HEK293T (cell line): ENCODE measurements at regions not wholly inside any gene's neighbourhood (a gene's known extent, or its start where the extent isn't known, plus 50 kb on each side); places are given as distances from the start of the nearest gene placed in this dataset.

Experiments used
- ARNT ChIP-seq: fragments of 450-650 bp; IDR thresholded peaks from 2 replicates; pipeline ENCODE4 v1.6.1; 2017; ENCODE audit warnings: mild to moderate bottlenecking
- ELF4 ChIP-seq: fragments of 450-650 bp; IDR thresholded peaks from 2 replicates; pipeline ENCODE4 v1.6.1; 2017; ENCODE audit warnings: antibody characterized with exemption
- FOXM1 ChIP-seq: fragments of 450-650 bp; IDR thresholded peaks from 2 replicates; pipeline ENCODE4 v1.6.1; 2017; ENCODE audit warnings: mild to moderate bottlenecking, borderline replicate concordance
- HDGF ChIP-seq: fragments of 450-650 bp; IDR thresholded peaks from 2 replicates; pipeline ENCODE4 v1.6.1; 2017; ENCODE audit warnings: antibody characterized with exemption, borderline replicate concordance
- TARDBP ChIP-seq: fragments of 450-650 bp; IDR thresholded peaks from 2 replicates; pipeline ENCODE4 v1.6.1; 2016
- ZNF384 ChIP-seq: fragments of 450-650 bp; IDR thresholded peaks from 2 replicates; pipeline ENCODE4 v1.6.1; 2016
- TF ChIP-seq, protein P1 (sequence below): fragments of 450-650 bp; IDR thresholded peaks from 2 replicates; pipeline ENCODE4 v1.6.1; 2016

DNA sequence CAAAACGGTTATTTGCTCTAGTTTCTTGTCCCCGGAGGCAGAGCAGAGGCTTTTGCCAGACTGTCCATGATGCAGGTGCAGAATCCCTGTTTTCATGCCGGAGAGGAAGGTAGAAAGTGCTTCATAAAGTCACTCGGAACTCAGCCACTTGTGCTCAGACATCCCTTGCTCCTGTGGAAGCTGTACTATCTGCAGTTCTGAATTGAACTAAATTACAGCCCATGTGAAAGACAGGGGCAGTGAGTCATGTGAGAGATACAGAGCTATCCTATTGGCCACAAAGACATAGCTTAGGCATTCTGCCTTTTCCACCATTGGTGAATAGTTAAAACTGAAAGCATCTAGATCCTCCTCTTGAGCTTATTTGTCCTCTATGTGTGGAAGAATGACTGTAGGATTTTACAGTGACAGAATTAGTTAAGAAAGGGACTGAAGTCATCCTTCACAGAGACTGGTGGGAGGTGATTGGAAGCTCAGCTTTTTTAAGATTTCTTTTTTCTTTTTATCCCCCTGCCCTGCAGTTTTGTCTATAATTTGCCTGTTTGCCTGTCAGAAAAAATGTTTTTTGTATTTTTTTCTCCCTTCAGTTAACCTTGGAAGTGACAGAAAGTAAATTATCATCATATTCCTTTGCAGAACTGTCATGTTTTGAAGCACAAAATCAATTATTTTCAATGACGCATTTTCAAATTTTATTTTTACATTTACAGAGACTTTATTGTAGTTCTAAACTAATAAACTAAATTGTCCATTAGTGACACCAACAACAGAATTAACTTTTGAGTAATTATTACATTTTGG, 298.6 kb downstream of the PTPRC start:
- TF ChIP-seq, protein P1, sequence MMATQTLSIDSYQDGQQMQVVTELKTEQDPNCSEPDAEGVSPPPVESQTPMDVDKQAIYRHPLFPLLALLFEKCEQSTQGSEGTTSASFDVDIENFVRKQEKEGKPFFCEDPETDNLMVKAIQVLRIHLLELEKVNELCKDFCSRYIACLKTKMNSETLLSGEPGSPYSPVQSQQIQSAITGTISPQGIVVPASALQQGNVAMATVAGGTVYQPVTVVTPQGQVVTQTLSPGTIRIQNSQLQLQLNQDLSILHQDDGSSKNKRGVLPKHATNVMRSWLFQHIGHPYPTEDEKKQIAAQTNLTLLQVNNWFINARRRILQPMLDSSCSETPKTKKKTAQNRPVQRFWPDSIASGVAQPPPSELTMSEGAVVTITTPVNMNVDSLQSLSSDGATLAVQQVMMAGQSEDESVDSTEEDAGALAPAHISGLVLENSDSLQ, result peak; percentile 90
- TF ChIP-seq ELF4, result no peak
- TF ChIP-seq ZNF384, result no peak
- no peak for TF ChIP-seq FOXM1
- TF ChIP-seq TARDBP, result no peak
- no peak for TF ChIP-seq HDGF
- no peak for TF ChIP-seq ARNT
